ELF-1 (cell line): ENCODE measurements at regions not wholly inside any gene's neighbourhood (a gene's known extent, or its start where the extent isn't known, plus 50 kb on each side); places are given as distances from the start of the nearest gene placed in this dataset.
A peak's percentile ranks its signal among the peaks of the same experiment; 100 is the strongest.
"Not testable (repeated sequence)": the region's sequence is repeated elsewhere in the genome, so short reads cannot be mapped to it uniquely, and the experiment has no call there.

Experiments
- DNase-seq: peaks from one replicate; pipeline ENCODE4 v3.0.0-alpha.2; 2016; ENCODE audit warnings: low read depth, low spot score

DNA sequence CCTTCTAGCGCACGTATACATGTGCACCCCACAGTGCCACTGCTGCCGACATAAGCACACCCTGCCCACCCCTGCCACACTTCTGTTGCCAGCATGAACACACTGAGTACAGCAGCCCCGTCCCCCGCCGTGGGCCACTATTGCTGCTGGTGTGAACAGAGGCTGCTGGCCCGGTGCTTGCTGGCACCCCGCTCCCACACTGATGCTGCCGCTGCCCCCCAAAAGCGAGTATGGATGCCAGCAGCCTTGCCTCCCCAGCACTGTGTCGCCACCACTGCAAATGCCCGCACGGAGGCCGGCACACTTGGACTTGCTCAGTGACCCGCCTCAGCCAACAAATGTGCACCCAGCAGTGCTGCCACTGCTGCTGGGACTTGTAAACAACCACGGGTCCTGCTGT, 872.4 kb upstream of the ATXN7L3B start:
- no peak for DNase-seq

DNA sequence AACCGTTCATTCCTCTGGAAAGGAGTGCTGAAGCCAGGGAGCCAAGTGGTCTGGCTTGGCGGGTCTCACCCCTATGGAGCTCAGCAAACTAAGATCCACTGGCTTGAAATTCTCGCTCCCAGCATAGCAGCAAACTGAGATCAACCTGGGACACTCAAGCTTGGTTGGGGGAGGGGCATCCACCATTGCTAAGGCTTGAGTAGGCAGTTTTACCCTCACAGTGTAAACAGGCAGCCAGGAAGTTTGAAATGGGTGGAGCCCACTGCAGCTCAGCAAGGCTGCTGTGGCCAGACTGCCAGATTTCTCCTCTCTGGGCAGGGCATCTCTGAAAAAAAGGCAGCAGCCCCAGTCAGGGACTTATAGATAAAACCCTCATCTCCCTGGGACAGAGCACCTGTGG, 866.1 kb upstream of the ATXN7L3B start:
- peak; percentile 61 for DNase-seq

DNA sequence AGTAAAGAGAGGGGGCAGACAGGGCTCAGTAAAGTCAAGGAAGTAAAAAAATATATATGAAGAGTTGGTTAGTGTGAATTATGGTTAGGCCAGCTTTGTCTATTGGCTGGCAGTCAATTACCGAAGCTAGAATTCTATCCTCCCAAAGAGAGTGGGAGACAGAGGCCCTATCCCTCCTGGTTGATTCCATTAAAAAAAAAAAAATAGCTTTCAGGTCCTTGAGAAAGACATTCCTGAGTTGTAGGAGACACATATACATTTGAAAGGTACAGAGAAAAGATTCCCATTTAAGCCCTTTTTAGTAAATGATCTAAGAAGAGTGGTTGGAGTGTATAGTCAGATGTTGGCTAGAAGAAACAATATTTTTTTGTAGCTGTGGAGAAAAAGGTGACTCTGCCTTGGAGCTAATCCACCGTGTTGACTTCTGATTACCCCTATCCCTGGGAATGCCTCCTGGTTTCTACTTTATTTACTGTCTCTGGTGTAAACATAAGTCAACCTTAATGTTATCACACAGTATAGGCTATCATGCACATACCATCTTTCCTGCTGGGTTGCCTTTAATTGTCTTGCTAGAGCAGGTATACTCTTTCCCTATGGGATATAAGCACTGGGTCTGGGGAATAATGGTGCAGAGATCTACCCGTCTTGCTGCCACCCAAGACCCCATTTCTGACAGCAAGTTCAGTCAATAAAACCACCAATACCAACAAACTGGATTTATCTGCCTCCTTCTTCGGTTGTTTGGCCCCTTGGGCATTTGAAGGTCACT, 859.9 kb upstream of the ATXN7L3B start:
- peak; percentile 12 for DNase-seq

DNA sequence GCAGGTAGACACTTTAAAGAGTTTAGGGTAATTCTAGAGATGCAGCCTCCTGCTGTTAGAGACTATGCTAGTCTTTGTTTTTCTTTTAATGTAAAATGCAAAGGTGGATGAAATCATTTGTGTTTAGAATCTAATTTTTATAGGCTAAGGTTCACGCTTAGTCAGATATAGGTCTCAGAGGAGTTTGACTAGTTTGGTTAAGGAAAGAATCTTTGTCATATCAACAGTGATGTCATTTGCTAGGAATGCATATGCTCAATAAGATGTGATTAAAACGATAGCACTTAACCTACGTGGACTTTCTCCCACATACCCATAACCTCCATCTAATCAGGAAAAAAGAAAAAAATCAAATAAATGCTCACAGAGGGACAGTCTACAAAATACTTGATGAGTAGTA, 859.3 kb upstream of the ATXN7L3B start:
- no peak for DNase-seq

DNA sequence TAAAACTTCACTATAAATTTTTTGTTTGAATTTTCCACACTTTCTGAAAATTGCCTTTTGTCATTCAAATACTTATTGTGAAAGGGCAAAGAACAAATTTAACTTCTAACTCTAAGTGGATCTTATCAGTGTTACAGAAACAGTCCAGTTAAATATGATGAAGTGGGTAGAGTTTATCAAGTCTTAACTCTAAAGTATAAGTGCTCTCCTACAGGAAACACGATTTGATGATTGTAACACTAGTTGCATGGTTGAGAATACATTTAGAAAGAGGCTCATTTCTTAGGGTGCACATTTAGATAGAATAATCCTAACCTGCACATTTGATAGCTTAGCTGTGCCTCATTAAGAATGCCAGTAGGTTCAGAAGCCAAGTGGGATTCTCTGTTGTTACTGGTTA, 838.3 kb upstream of the ATXN7L3B start:
- DNase-seq, result no peak

DNA sequence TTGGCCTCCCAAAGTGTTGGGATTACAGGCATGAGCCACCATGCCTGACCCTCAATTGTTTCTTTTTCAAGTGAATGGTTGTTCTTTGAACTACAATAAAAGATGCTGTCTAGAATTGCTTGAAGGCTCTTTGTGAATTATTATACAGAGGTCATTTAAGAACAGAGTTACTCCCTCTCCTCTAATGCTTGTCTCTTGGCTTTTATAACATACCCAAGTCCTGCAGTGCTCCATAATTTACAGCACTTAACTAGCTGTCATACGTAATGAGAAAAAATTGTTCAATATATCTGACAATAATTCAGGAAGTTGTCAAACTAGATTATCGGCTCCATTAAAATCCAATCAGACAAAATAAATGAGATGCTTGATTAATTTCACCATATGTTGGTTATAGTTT, 823.0 kb upstream of the ATXN7L3B start:
- DNase-seq, result no peak

DNA sequence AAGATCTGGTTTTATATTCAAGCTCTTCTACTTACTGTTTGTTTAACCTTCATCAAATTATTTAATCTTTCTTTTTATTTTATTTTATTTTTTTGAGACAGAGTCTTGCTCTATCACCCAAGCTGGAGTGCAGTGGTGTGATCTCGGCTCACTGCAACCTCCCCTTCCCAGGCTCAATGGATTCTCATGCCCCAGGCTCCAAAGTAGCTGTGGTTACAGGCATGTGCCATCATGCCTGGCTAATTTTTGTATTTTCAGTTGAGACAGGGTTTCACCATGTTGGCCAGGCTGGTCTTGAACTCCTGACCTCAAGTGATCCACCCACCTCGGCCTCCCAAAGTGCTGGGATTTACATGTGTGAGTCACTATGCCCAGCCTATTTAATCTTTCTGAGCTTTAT, 821.5 kb upstream of the ATXN7L3B start:
- DNase-seq, result not testable (repeated sequence)

DNA sequence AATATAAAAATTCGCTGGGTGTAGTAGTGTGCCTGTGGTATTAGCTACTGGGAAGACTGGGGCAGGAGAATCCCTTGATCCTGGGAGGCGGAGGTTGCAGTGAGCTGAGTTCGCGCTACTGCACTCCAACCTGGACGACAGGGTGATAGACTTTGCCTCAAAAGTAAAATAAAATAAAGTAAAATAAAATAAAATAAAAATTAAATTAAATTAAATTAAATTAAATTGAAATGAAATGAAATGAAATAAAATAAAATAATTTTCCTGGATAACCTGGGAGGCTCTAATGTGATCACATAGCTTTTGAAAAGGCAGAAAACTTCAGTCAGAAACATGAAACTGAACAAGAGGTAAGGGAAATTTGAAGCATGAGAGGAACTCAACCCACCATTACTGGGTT, 818.4 kb upstream of the ATXN7L3B start:
- no peak for DNase-seq

DNA sequence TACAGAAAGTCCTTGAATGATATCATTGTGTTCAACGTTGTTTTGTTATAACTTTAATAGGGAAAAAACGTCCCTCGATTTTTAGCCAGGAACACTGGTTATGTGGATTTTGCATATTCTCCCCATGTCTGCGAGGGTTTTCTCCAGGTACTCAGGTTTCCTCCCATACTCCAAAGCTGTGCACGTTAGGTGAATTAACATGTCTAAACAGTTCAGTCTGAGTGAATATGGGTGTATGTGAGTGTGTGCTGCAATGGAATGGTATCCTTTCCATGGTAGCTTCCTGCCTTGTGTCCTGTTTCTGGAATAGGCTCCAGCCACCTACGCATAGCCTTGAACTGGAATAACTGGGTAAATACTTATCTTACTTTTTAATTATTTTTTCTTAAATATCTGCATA, 810.8 kb upstream of the ATXN7L3B start:
- DNase-seq, result no peak

DNA sequence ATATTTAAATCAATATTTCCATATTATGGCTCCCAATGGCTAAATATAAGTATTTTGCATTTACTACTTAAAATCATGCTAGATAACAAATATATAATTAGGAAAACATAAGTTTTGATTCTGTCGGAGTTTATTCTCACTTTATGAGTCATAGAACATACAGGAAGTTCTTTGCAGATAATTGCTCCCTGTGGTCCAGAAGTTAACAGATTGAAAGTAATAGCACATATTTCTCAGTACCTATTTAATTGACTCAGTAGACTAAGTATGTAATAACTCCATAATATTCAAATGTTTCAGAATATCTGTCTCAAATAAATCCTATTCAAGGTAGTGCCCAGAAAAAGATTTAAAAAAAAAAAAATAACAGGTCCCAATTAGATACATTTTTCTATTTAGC, 806.0 kb upstream of the ATXN7L3B start:
- DNase-seq, result no peak

DNA sequence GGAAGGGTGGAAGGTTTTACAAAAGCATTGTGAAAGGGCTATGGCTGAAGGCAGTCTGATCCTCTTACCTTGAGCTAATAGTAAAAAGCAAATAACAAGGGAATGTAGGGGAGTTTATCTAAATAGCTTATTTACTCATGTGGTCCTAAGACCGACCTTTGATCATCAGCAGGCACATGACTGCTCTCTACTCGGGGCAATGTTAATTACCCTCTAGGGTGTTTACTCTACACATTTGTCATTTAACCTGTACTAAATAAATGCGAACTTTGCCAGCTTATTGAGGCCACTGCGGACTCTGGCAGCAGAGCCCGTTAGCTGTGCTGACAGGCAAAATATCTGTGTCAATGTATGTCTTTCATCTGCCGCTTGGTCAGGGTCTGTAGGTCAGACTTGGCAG, 768.3 kb upstream of the ATXN7L3B start:
- DNase-seq, result no peak

DNA sequence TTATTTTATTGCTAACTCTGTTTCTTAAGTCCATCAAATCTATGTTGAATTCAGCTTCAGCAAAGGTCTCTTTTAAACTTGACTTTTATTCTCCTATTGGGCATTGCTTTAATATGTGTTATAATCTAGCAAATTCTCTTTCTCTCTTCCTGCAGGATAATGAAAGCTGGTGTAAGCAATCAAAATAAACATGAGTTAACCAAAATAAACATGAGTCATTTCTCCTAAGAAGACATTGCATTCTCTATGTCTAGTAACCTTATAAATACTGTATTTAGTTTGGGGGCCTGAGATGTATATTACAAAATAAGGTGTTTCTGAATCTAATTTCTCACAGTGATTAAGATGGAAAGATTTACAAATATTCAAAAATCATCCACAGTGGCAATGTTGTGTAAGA, 739.1 kb upstream of the ATXN7L3B start:
- DNase-seq, result no peak

DNA sequence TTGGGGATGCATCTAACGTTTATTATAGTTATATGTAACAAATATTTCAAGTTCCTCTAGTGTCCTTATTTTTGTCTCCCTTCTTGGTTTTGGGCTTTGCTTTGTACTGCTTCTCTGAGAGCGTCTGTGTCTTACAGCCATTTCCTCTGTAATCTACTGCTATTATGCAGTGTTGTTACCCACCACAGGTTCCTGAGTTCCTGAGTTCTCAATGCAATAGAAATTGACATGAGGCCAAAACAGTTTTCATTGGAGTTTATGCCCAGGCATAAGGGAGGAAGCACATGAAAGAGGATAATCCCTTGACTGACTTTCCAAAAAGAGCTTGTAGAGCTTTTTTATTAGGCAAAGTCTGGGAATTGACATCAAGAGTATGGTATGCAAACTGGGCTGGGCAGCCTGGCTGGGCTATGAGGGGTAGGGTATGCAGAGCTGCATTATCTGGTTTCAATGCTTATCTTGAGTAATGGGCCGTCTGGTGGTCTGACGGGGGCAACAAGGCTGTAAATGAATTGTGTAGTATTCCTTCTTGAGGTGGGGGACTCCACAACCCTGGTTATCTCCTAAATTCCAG, 722.5 kb upstream of the ATXN7L3B start:
- DNase-seq, result peak; percentile 71

DNA sequence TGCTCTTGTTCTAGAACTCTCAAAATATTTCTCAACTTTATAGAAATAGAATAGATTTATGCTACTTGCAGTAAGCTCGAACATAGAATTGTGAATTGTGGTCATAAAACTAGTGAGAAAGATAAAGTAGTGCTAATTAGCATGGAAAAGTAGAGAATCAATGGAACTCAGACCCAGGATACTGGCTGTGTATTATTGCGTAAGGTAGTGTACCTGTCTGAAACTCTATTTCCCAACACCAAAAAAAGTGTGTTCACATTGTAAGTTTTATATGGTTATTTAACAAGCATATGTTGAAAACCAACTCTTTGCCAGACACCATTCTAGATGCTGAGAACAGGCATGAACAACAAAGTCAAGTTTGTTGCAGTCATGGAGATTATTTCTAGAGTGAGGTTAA, 720.5 kb upstream of the ATXN7L3B start:
- DNase-seq, result no peak

DNA sequence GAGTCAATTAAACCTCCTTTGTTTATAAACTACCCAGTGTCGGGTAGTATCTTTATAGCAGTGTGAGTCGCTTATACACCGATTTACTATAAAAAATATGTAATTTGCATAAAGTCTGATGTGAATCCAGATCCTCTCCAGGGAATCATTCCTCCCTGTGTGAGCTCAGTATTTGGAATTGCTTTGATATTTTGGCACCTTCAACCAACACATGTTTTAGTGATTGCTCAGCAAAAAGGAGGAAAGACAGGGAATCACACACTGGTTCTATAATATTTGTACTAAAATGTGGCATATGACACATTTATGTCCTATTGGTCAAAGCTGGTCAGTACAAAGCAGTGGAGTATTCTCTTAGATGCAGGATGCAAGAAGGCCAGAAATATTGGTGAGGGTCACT, 703.9 kb upstream of the ATXN7L3B start:
- DNase-seq, result no peak

DNA sequence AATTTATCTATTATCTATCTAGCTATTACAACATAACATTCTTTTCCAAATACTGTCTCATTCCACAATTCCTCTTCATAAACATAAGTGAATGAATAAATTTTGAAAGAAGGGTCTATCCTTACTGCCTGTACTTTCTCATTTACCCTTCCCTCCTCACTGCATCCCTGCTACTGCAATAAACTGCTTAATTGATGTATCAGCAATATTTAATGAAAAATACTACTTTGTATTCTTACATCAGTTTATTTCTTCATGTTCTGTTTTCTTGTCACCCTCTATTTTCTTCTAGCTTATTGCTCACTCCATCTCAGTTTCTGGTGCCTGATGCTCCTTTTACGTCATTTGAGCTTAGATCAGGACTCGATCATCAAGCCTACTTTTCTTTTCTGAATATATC, 695.7 kb upstream of the ATXN7L3B start:
- no peak for DNase-seq

DNA sequence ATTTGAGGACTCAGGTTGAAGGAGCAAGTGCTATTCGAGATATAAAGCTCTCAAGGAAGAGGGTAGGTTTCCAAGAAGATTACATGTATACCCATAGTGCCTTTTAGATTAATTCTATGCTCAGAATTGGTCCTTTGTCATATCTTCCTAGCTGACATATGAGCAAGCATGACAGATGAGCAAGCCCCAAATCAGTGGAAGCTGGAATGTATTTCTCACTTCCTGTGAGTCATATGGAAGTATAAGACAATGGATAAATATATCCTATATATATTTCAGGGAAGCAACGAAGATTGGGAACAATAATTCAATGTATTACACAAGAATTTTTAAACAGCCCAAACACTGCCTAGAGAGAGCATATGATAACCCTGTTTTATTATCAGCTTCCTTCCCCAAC, 674.1 kb upstream of the ATXN7L3B start:
- DNase-seq, result no peak

DNA sequence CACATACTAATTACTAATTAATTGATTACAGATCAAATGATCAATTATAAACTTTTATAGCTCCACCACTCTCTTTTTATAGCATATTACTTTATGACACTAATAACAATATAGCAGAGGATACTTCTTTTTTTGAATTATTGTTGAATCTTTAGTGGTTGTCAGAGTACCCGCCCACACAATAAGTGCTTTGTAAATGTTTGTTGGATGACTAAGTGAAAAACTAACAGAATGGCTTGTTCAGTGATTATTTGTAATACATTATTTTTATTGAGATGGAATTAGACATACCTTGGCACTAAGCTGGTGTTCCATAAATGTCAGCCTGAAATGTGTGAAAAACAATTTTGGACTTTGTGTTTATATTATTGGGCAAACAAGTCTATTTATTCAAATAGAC, 670.5 kb upstream of the ATXN7L3B start:
- no peak for DNase-seq

DNA sequence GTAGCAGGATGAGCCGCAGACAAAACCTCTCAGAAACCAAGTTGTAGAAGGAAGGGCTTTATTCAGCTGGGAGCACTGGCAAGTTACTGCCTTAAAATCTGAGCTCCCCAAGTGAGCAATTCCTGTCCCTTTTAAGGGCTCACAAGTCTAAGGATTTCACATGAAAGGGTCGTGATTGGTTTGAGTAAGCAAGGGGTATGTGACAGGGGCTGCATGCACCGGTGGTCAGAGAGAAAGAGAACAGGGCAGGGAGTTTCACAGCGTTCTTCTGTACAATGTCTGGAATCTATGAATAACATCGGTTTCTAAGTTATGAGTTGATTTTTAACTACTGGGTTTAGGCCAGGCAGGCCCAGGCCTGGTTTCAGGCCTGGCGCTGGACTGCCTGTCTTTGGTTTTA, 660.3 kb upstream of the ATXN7L3B start:
- not testable (repeated sequence) for DNase-seq

DNA sequence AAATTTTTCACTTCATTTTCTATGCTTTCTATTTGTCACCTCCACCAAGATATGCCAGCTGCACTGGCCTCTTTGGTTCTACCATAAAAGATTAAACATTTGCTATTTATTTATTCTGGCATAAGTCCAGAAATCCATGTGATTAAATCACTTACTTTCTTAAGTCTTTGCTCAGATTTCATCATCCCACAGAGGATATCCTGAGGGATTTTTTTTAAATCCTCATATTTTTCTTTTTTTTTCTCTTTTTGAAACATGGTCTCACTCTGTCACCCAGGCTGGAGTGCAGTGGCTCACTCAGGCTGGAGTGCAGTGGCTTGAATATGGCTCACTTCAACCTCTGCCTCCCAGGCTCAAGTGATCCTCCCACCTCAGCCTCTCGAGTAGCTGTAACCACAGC, 645.4 kb upstream of the ATXN7L3B start:
- DNase-seq, result no peak

DNA sequence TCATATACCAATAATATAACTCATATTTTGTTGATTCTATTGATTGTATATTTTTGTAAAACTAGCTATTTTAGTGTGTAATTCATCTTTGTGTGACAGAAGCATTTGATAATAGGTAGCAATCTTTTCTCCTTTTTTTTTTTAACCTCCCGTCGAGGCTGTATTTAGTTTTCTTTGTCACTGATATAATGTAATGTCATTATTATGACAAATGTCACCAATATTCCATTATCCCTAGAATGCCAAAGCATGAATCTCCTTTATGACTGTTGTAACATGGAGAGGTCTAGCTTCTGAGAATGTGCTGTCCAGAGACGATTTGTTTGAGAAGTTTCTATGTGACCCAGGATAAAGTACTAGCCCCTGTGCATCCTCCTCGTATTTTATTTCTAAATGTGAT, 639.0 kb upstream of the ATXN7L3B start:
- DNase-seq, result no peak

DNA sequence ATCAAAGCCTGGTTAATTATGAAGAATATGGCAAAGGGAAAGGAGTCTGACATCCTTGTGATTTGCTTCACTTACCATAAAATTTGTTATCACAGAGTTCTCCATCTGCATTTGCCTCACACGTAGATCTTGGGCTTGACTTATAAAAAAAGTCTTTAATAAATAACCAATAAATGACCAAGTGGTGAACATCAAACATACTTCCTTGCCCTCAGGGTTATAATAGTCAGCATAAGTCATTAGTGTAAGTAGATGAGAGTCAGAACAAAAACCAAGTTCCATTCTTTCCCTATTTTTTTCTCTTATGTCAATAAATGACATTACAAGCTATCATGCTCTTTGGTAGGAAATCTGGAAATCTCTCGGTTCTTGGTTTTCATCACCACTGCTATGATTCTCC, 635.4 kb upstream of the ATXN7L3B start:
- DNase-seq, result no peak

DNA sequence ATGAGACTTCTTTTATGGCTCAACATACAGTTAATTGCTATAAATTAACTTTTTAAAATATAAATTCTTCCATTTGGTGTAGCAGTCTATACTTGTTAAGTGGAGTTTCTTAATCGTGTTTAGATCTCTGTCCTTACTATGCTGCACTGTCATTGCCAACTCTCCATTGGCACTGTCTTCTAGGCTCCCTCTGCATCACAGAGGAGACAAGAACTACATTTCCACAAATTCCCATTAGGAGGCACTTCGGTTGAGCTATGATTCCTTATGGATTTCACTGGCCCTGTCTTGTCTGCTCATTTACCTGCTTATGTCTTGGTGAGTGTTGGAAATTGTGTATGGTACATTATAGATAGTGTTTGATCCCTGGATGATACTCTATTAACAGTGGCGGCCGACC, 630.9 kb upstream of the ATXN7L3B start:
- no peak for DNase-seq

DNA sequence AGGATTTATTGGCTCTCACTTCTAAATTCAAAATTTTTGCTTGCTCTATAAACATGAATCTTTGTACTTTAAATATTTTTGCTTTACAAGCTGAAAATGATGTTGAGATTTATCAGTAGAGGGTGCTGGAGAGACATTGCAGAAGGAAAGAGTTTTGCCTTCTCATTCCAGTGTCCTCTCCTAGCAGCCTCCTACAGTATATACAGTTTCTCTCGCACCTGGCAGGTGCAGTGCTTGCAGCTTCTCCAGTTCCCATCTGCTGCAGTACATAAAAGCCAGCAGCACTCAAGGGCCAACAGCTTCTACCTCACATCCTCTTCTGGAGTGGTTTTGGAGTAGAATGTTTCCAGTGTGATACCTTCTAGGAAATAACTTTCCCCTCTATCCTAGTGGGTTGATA, 601.8 kb upstream of the ATXN7L3B start:
- DNase-seq, result no peak
